ENCODE measurements at regions not wholly inside any gene's neighbourhood (a gene's known extent, or its start where the extent isn't known, plus 50 kb on each side); places are given as distances from the start of the nearest gene placed in this dataset.

DNA sequence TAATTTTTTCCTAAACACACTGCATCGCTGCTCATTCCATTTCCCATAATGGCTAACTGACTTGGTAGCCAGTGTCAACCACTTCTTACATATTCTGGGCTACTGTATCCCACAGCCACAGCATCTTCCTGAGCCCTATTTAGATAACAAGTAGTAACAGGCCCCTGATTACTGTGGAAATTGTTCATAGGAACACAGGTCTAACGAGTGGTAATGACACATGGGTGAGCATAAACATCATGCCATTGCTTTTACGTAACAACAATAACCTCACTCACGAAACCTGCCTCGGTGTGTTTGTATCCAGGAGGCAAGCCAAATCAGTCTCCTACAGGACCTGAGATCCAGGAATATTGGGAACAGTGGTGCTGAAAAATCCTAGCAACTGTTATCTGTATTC is 438.6 kb downstream of the KLF5 start:
- Histone ChIP-seq H3K4me3 (ENCODE audit: low read length) (no peak overlapping the region), H3K9me3 (ENCODE audit: control insufficient read depth, low read length) (no peaks in the 10 kb centered on the region), H3K9ac (ENCODE audit: low read length) (no peak overlapping the region), H3K36me3 (ENCODE audit: control insufficient read depth, insufficient read depth, low read length) (no peaks in the 10 kb centered on the region), H3K4me1 (ENCODE audit: control insufficient read depth, insufficient read depth, low read length) (no peaks in the 10 kb centered on the region), H3K27me3 (ENCODE audit: control insufficient read depth, insufficient read depth, low read length) (no peaks in the 10 kb centered on the region)

DNA sequence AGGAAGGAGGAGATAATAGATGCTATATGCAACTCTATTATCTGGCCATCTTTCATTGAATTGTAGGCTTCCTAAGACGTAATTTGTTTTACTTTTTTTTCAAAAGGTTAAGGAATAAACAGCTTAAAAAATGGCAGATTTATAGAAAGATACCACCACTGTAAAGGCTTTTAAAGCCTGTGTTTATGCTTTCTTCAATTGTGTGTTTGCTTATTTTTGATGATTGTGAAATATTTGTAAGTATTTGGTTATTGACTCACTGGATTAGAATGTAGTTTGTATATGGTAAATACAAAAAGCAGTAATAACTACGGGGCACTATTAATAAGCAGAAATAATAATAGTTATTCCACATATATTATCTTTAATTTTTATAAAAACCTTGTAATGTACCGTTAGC is 437.9 kb downstream of the KLF5 start:
- H3K27me3 ChIP-seq (ENCODE audit: control insufficient read depth, insufficient read depth, low read length) = no peaks in the 10 kb centered on the region
- H3K4me3 ChIP-seq (ENCODE audit: low read length) = no peak overlapping the region

DNA sequence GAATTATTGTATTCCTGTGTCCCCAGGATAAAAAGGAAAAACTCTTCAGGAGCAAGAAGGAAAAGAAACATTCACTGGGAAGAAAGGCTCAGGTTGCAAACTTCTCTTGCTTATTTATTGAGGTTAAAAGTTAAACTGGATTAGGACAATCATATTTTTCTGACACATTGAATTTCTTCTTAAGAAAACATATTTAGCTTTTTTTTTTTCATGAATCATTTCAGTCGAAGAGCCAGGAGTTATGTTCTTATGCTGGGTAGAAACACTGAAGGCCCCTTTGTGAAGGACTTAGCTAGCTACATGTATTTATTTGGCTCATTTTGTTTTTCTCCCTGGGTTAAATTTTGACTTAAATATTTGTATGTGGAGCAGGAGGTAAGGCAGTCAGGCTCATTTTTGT is 434.0 kb downstream of the KLF5 start:
- H3K4me3 ChIP-seq (ENCODE audit: low read length) = no peak overlapping the region
- H3K36me3 ChIP-seq (ENCODE audit: control insufficient read depth, insufficient read depth, low read length) = no peaks in the 10 kb centered on the region
- H3K9me3 ChIP-seq (ENCODE audit: control insufficient read depth, low read length) = no peaks in the 10 kb centered on the region
- no peak overlapping the region for H3K9ac ChIP-seq (ENCODE audit: low read length)
- H3K27me3 ChIP-seq (ENCODE audit: control insufficient read depth, insufficient read depth, low read length) = no peaks in the 10 kb centered on the region
- H3K4me1 ChIP-seq (ENCODE audit: control insufficient read depth, insufficient read depth, low read length) = no peaks in the 10 kb centered on the region

More for the DNA sequence above, 437.9 kb downstream of the KLF5 start:
- H3K9ac ChIP-seq (ENCODE audit: low read length) = no peak overlapping the region
- no peaks in the 10 kb centered on the region for H3K9me3 ChIP-seq (ENCODE audit: control insufficient read depth, low read length)
- H3K36me3 ChIP-seq (ENCODE audit: control insufficient read depth, insufficient read depth, low read length) = no peaks in the 10 kb centered on the region
- no peaks in the 10 kb centered on the region for H3K4me1 ChIP-seq (ENCODE audit: control insufficient read depth, insufficient read depth, low read length)

GRCh38 chr13:73482556-73482955 is 423.8 kb downstream of the KLF5 start:
- Histone ChIP-seq H3K9ac (ENCODE audit: low read length) (no peak overlapping the region), H3K9me3 (ENCODE audit: control insufficient read depth, low read length) (no peaks in the 10 kb centered on the region), H3K27me3 (ENCODE audit: control insufficient read depth, insufficient read depth, low read length) (no peaks in the 10 kb centered on the region), H3K4me3 (ENCODE audit: low read length) (no peak overlapping the region), H3K4me1 (ENCODE audit: control insufficient read depth, insufficient read depth, low read length) (no peaks in the 10 kb centered on the region), H3K36me3 (ENCODE audit: control insufficient read depth, insufficient read depth, low read length) (no peaks in the 10 kb centered on the region)

DNA sequence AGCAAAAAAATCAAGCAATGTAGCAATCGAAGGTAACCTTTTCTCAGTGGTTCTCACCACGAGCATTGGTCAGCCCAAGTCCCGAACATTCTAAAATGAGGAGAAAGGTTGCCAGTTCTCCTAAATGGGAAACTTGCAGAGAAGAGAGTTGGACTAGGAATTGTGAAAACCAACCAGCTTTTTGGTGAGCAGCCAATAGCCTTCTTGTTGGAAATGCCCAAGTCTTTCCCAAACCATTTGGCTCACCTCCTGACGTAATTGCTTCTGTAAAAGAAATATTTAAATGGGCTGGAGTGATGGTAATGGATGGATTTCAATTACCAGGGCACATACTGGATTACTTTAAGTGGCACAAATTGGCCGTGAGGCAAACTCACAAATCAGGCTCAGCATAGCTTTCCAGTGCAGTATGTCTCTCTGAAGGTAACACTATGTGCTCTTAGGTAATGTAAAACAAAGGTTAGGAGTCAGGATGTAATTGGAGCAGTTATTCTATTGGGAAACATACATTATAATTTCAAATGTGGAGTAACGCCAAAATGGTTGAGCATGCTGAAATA is 423.2 kb downstream of the KLF5 start:
- Histone ChIP-seq H3K9ac (ENCODE audit: low read length) (no peak overlapping the region), H3K36me3 (ENCODE audit: control insufficient read depth, insufficient read depth, low read length) (no peaks in the 10 kb centered on the region), H3K4me3 (ENCODE audit: low read length) (no peak overlapping the region), H3K9me3 (ENCODE audit: control insufficient read depth, low read length) (no peaks in the 10 kb centered on the region), H3K4me1 (ENCODE audit: control insufficient read depth, insufficient read depth, low read length) (no peaks in the 10 kb centered on the region), H3K27me3 (ENCODE audit: control insufficient read depth, insufficient read depth, low read length) (no peaks in the 10 kb centered on the region)

- H3K9ac ChIP-seq (ENCODE audit: low read length) = no peak overlapping the region
- no peaks in the 10 kb centered on the region for H3K4me1 ChIP-seq (ENCODE audit: control insufficient read depth, insufficient read depth, low read length)
- H3K27me3 ChIP-seq (ENCODE audit: control insufficient read depth, insufficient read depth, low read length) = no peaks in the 10 kb centered on the region
- H3K36me3 ChIP-seq (ENCODE audit: control insufficient read depth, insufficient read depth, low read length) = no peaks in the 10 kb centered on the region
- no peak overlapping the region for H3K4me3 ChIP-seq (ENCODE audit: low read length)
- H3K9me3 ChIP-seq (ENCODE audit: control insufficient read depth, low read length) = no peaks in the 10 kb centered on the region
Observed at GRCh38 chr13:73480779-73481559, 422.2 kb downstream of the KLF5 start.

- Histone ChIP-seq H3K4me3 (ENCODE audit: low read length) (no peak overlapping the region), H3K4me1 (ENCODE audit: control insufficient read depth, insufficient read depth, low read length) (no peaks in the 10 kb centered on the region), H3K9ac (ENCODE audit: low read length) (no peak overlapping the region)
Observed at GRCh38 chr13:73479856-73480255, 421.1 kb downstream of the KLF5 start.

GRCh38 chr13:73479351-73479750 is 420.5 kb downstream of the KLF5 start:
- Histone ChIP-seq H3K9ac (ENCODE audit: low read length) (no peak overlapping the region), H3K27me3 (ENCODE audit: control insufficient read depth, insufficient read depth, low read length) (no peaks in the 10 kb centered on the region), H3K4me3 (ENCODE audit: low read length) (no peak overlapping the region), H3K9me3 (ENCODE audit: control insufficient read depth, low read length) (no peaks in the 10 kb centered on the region), H3K4me1 (ENCODE audit: control insufficient read depth, insufficient read depth, low read length) (no peaks in the 10 kb centered on the region), H3K36me3 (ENCODE audit: control insufficient read depth, insufficient read depth, low read length) (no peaks in the 10 kb centered on the region)

More at GRCh38 chr13:73479856-73480255, 421.1 kb downstream of the KLF5 start:
- Histone ChIP-seq H3K9me3 (ENCODE audit: control insufficient read depth, low read length) (no peaks in the 10 kb centered on the region), H3K27me3 (ENCODE audit: control insufficient read depth, insufficient read depth, low read length) (no peaks in the 10 kb centered on the region), H3K36me3 (ENCODE audit: control insufficient read depth, insufficient read depth, low read length) (no peaks in the 10 kb centered on the region)

DNA sequence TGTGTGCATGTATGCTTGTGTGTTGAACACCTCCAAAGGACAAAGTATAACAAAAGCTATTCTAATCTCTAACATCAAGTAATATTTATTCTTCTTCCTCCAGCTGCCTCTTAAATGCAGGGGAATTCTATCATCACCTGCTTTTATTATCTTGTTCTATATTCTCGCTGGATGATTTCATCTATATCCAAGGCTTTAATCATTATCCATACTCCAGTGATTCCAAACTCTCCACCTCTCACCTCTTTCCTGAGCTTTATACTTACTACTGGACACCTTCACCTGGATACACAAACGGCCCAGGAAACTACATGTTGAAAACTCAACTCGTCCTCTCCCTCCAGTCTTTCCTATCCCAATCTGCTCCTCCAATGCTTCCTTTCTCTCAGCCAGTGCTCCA is 418.6 kb downstream of the KLF5 start:
- Histone ChIP-seq H3K4me1 (ENCODE audit: control insufficient read depth, insufficient read depth, low read length) (no peaks in the 10 kb centered on the region), H3K27me3 (ENCODE audit: control insufficient read depth, insufficient read depth, low read length) (no peaks in the 10 kb centered on the region), H3K9ac (ENCODE audit: low read length) (no peak overlapping the region), H3K4me3 (ENCODE audit: low read length) (no peak overlapping the region), H3K36me3 (ENCODE audit: control insufficient read depth, insufficient read depth, low read length) (no peaks in the 10 kb centered on the region), H3K9me3 (ENCODE audit: control insufficient read depth, low read length) (no peaks in the 10 kb centered on the region)

- no peaks in the 10 kb centered on the region for H3K9me3 ChIP-seq (ENCODE audit: control insufficient read depth, low read length)
- H3K27me3 ChIP-seq (ENCODE audit: control insufficient read depth, insufficient read depth, low read length) = no peaks in the 10 kb centered on the region
- no peaks in the 10 kb centered on the region for H3K36me3 ChIP-seq (ENCODE audit: control insufficient read depth, insufficient read depth, low read length)
- H3K4me1 ChIP-seq (ENCODE audit: control insufficient read depth, insufficient read depth, low read length) = no peaks in the 10 kb centered on the region
- no peak overlapping the region for H3K4me3 ChIP-seq (ENCODE audit: low read length)
- no peak overlapping the region for H3K9ac ChIP-seq (ENCODE audit: low read length)
Observed at GRCh38 chr13:73473016-73473415, 414.2 kb downstream of the KLF5 start.

- H3K9ac ChIP-seq (ENCODE audit: low read length) = no peak overlapping the region
Observed at GRCh38 chr13:73467125-73467524, 408.3 kb downstream of the KLF5 start.

DNA sequence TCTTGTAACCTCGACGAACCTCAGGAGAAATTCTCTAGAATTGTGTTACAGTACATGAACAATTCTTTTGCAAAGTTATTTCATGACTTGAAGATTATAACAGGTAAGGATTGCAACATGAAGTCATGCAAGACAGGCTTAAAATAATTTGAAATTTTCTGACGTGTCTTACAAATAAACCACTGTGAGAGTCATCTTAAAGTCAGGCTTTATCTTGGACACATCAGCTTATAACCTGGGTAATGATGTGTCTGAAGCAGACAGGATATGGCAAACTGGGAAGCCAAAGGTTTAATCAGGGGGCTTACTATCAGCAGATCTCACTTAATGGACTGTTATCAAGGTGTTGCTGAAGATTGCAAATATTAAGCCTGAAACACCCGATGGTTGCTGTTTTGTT is 407.8 kb downstream of the KLF5 start:
- H3K36me3 ChIP-seq (ENCODE audit: control insufficient read depth, insufficient read depth, low read length) = no peaks in the 10 kb centered on the region
- no peak overlapping the region for H3K4me3 ChIP-seq (ENCODE audit: low read length)
- H3K27me3 ChIP-seq (ENCODE audit: control insufficient read depth, insufficient read depth, low read length) = no peaks in the 10 kb centered on the region
- no peaks in the 10 kb centered on the region for H3K9me3 ChIP-seq (ENCODE audit: control insufficient read depth, low read length)
- H3K9ac ChIP-seq (ENCODE audit: low read length) = no peak overlapping the region
- H3K4me1 ChIP-seq (ENCODE audit: control insufficient read depth, insufficient read depth, low read length) = peaks cover 27% of the 10 kb centered on the region

More at GRCh38 chr13:73467125-73467524, 408.3 kb downstream of the KLF5 start:
- Histone ChIP-seq H3K27me3 (ENCODE audit: control insufficient read depth, insufficient read depth, low read length) (no peaks in the 10 kb centered on the region), H3K4me3 (ENCODE audit: low read length) (no peak overlapping the region), H3K36me3 (ENCODE audit: control insufficient read depth, insufficient read depth, low read length) (no peaks in the 10 kb centered on the region), H3K9me3 (ENCODE audit: control insufficient read depth, low read length) (no peaks in the 10 kb centered on the region), H3K4me1 (ENCODE audit: control insufficient read depth, insufficient read depth, low read length) (peaks cover 27% of the 10 kb centered on the region)
